Nephron (organoid): ENCODE measurements at regions not wholly inside any gene's neighbourhood (a gene's known extent, or its start where the extent isn't known, plus 50 kb on each side); places are given as distances from the start of the nearest gene placed in this dataset.
"Not testable (repeated sequence)": the region's sequence is repeated elsewhere in the genome, so short reads cannot be mapped to it uniquely, and the experiment has no call there.

Experiments
- H3K27ac Mint-ChIP-seq, 3 experiments: 2 replicates each; pipeline ENCODE4 v1.8.0; 2020; ENCODE audit warnings: mixed read lengths in 3 of 3, mild to moderate bottlenecking in 2 of 3, moderate library complexity in 1 of 3
- H3K27me3 Mint-ChIP-seq: 2 replicates; pipeline ENCODE4 v1.8.0; 2021; ENCODE audit warnings: low read depth, mild to moderate bottlenecking, moderate library complexity, mixed read lengths
- H3K36me3 Mint-ChIP-seq: 2 replicates; pipeline ENCODE4 v1.8.0; 2020; ENCODE audit warnings: low read depth, mixed read lengths
- H3K4me1 Mint-ChIP-seq: 2 replicates; pipeline ENCODE4 v1.8.0; 2020; ENCODE audit warnings: mixed read lengths
- H3K4me3 Mint-ChIP-seq, 3 experiments: 2 replicates each; pipeline ENCODE4 v1.8.0; 2020; ENCODE audit warnings: mild to moderate bottlenecking in 3 of 3, mixed read lengths in 3 of 3, moderate library complexity in 2 of 3
- H3K9me3 Mint-ChIP-seq: 2 replicates; pipeline ENCODE4 v1.8.0; 2020; ENCODE audit warnings: mixed read lengths
- TF ChIP-seq, protein P1 (sequence below), 3 experiments: fragments of 200-600 bp; sonication (generic); IDR thresholded peaks; one replicate each; pipeline ENCODE4 v1.5.0; 2021; ENCODE audit warnings: antibody characterized with exemption in 3 of 3; ENCODE audit not compliant: unreplicated experiment in 3 of 3

DNA sequence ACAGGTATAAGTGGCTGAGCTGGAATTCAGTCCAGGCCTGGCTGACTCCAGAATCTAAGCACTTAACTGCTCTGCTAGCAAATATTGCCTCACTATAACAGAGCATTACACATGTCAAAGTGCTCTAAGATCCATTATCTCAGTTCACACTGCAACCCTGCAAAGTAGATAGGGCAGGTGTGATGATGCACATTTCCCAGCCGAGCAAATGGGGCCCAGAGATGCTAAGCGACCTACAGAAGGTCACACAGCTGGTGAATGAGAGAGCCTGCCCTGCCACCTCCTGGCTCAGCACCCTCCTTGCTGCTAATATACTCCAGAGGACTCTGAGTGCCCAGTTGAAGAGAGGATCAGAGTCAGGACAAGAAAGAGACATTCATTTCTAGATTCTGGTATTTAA lies 73.6 kb upstream of the CCL1 start:
- TF ChIP-seq, protein P1, sequence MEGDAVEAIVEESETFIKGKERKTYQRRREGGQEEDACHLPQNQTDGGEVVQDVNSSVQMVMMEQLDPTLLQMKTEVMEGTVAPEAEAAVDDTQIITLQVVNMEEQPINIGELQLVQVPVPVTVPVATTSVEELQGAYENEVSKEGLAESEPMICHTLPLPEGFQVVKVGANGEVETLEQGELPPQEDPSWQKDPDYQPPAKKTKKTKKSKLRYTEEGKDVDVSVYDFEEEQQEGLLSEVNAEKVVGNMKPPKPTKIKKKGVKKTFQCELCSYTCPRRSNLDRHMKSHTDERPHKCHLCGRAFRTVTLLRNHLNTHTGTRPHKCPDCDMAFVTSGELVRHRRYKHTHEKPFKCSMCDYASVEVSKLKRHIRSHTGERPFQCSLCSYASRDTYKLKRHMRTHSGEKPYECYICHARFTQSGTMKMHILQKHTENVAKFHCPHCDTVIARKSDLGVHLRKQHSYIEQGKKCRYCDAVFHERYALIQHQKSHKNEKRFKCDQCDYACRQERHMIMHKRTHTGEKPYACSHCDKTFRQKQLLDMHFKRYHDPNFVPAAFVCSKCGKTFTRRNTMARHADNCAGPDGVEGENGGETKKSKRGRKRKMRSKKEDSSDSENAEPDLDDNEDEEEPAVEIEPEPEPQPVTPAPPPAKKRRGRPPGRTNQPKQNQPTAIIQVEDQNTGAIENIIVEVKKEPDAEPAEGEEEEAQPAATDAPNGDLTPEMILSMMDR (IDR thresholded peaks at IDR 0.05; ENCODE audit: unreplicated experiment in 3 of 3): no peak
- H3K4me1 Mint-ChIP-seq: no peaks in the 10 kb centered on the region
- peaks cover 68% of the 10 kb centered on the region for H3K27me3 Mint-ChIP-seq
- H3K4me3 Mint-ChIP-seq: no peak overlapping the region
- no peaks in the 10 kb centered on the region for H3K36me3 Mint-ChIP-seq
- no peak overlapping the region for H3K27ac Mint-ChIP-seq
- no peaks in the 10 kb centered on the region for H3K9me3 Mint-ChIP-seq

DNA sequence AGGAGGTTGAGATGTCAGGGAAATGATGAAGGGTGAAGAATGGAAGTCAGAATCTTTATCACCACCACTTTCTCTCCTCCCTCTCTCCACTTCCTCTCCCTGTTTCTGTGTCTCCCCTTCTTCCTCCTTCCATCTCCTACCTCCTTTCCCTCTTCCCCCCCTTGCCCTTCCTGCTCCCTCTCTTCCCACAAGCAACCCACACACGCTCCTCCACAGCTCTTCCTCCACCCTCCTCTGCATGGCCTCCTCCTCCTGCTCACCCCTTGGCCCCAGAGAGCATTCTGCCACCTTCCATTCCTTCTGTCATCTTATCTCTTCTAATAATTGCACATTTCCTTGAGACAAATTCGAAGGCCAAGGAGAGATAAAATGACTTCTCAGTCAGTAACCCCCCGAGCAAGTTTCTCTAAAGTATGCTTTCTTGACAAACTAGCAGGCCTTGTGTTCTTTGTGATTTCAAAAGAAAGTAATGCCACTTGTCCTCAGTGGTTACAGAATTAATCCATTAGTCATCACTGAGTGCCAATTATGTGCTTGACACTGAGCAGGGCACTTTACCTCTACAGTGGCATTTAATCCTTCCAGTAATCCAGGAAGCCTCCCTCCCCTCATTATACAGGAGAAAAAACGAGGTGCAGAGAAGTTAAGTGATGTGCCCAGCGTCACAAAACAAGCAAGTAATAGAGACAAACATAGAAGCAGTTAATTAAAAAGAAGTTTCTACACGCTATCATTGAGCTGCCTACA lies 72.3 kb upstream of the CCL1 start:
- no peaks in the 10 kb centered on the region for H3K36me3 Mint-ChIP-seq
- H3K27me3 Mint-ChIP-seq: peaks cover 57% of the 10 kb centered on the region
- H3K4me3 Mint-ChIP-seq: no peak overlapping the region
- TF ChIP-seq, protein P1 (IDR thresholded peaks at IDR 0.05; ENCODE audit: unreplicated experiment in 3 of 3): no peak
- H3K4me1 Mint-ChIP-seq: no peaks in the 10 kb centered on the region
- no peaks in the 10 kb centered on the region for H3K9me3 Mint-ChIP-seq
- no peak overlapping the region for H3K27ac Mint-ChIP-seq

DNA sequence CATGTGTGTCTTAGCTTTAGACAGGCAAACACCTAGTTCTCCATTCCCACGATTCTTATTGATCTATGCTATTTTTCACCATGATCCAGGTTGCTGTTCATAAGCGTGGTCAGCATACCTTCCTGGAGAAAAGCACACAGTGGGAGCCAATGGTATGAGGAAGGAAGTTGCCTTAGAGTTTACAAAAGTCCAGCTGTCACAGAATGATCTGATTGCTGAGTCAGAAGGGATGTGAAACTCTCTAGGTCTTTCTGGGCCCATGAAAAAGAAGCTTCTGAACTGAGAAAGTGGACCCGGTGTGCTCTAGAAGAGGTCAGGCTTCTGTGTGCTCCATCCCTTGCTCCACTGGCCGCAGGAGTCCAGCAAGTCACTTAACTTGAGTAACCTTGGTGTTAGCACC lies 71.0 kb upstream of the CCL1 start:
- H3K4me3 Mint-ChIP-seq: no peak overlapping the region
- TF ChIP-seq, protein P1 (IDR thresholded peaks at IDR 0.05; ENCODE audit: unreplicated experiment in 3 of 3): no peak
- no peaks in the 10 kb centered on the region for H3K36me3 Mint-ChIP-seq
- H3K4me1 Mint-ChIP-seq: no peaks in the 10 kb centered on the region
- no peak overlapping the region for H3K27ac Mint-ChIP-seq
- peaks cover 60% of the 10 kb centered on the region for H3K27me3 Mint-ChIP-seq
- no peaks in the 10 kb centered on the region for H3K9me3 Mint-ChIP-seq

DNA sequence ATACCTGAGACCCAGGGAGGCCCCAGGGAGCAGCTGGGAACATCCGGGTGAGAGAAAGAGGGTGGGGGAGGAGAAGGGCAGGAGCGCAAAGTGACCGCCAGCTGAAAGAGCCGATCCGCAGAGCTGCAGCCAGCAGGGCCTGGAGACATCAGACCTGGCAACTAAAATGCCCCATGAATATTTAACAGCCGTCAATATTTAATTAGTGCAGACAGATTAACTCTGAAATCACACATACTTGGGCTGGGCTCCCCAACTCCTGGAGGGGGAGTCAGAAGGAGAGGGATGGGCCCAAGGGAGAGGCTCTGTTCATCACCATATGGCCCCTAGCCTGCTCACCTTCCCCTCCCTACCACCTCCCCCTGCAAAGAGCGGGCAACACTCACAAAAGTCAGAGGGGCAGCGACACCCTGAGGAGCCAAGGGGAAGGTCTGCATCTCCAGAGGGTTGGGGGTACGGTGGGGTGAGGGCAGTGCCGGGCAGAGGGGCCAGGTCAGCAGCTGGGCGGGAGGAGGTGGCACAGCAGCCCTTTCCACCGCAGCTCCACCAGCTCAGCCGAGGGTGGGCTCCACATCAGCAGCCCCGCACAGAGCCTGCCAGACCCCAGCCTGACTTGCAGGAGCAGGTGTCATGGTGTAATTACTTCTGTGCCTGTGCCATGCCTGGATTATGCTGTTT lies 61.9 kb upstream of the CCL1 start:
- Mint-ChIP-seq H3K27ac (no peak overlapping the region), H3K4me1 (no peaks in the 10 kb centered on the region), H3K9me3 (no peaks in the 10 kb centered on the region), H3K36me3 (no peaks in the 10 kb centered on the region), H3K4me3 (no peak overlapping the region), H3K27me3 (peaks cover 94% of the 10 kb centered on the region)
- TF ChIP-seq, protein P1 (IDR thresholded peaks at IDR 0.05; ENCODE audit: unreplicated experiment in 3 of 3): no peak

DNA sequence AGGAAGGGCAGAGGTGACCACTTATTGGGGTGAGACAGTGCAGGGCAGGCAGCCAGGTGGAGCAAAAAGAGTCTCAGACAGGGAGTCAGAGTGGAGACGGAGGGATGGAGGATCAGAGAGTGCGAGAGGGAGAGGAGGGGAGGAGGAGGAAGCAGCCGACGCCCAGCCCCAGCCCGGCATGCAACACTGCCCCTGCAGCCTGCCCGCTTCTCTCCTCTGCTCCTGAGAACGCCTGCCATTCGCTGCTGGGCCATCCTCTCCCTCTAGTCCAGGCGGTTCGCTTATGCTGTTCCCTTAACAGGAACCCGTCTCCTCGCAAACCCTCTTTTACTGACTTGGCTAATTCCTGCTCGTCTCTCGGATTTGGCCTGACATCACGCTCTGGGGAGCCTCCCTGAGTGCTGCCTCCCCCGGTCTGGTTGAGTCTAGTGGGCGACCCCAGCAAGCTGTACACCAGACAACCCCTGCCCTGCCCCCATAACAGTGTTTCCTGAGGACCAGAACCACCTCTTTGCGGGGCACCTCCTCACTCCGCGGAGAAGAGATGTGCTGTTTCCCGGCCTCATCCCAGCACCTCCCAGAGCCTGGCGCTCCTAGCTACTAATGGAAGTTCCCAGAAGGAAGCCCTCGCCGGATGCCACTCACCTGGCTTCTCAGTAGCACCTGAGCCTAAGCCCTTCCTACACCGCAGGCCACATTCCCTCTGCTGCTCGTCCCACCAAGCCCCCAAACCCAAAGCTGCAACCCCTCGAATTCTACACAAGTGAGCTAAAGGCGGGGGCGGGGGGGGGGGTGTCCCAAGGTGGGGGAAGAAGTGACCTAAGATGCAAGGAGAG lies 61.2 kb upstream of the CCL1 start:
- no peak overlapping the region for H3K4me3 Mint-ChIP-seq
- no peaks in the 10 kb centered on the region for H3K4me1 Mint-ChIP-seq
- TF ChIP-seq, protein P1 (IDR thresholded peaks at IDR 0.05; ENCODE audit: unreplicated experiment in 3 of 3): no peak
- no peaks in the 10 kb centered on the region for H3K36me3 Mint-ChIP-seq
- peaks cover 92% of the 10 kb centered on the region for H3K27me3 Mint-ChIP-seq
- no peaks in the 10 kb centered on the region for H3K9me3 Mint-ChIP-seq
- H3K27ac Mint-ChIP-seq: no peak overlapping the region

DNA sequence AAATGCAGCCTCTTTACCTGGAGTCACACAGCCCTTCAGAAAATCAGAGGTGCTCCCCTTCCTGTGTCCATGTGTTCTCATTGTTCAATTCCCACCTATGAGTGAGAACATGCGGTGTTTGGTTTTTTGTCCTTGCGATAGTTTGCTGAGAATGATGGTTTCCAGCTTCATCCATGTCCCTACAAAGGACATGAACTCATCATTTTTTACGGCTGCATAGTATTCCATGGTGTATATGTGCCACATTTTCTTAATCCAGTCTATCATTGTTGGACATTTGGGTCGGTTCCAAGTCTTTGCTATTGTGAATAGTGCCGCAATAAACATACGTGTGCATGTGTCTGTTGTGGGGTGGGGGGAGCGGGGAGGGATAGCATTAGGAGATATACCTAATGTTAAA lies 60.3 kb upstream of the CCL1 start:
- H3K4me1 Mint-ChIP-seq, H3K27ac Mint-ChIP-seq, H3K36me3 Mint-ChIP-seq, H3K4me3 Mint-ChIP-seq, H3K9me3 Mint-ChIP-seq: not testable (repeated sequence)
- peaks cover 91% of the 10 kb centered on the region for H3K27me3 Mint-ChIP-seq
